IMR-90 (cell line): ENCODE measurements at regions not wholly inside any gene's neighbourhood (a gene's known extent, or its start where the extent isn't known, plus 50 kb on each side); places are given as distances from the start of the nearest gene placed in this dataset.
A peak's percentile ranks its signal among the peaks of the same experiment; 100 is the strongest.

ENCODE experiments used
- ATAC-seq: fragments of 200-7000 bp; cut with Tn5 transposase; 2 replicates; pipeline ENCODE4 v1.9.1; 2020; ENCODE audit warnings: low read depth, mild to moderate bottlenecking, moderate library complexity
- BruUV-seq: library from RNA; stranded (reverse); fragments of 400-500 nt; replicated peaks from 2 replicates; lab custom pipeline; 2021; lab: Mats Ljungman, UMichigan
- CTCF ChIA-PET: fragments of 300-600 bp; formaldehyde crosslinking; extraction: SDS; loops from one replicate; lab custom pipeline; 2021; ENCODE audit warnings: antibody characterized with exemption; lab: Yijun Ruan, JAX
- POLR2A ChIA-PET: fragments of 300-600 bp; sonication (Branson Sonifier 250); formaldehyde crosslinking; loops from one replicate; lab custom pipeline; 2022; ENCODE audit warnings: antibody characterized with exemption; ENCODE audit not compliant: unreplicated experiment; lab: Charles Lee
- DNase-seq: peaks from one replicate; pipeline ENCODE4 v3.0.0; 2013
- H2AFZ ChIP-seq: replicated peaks from 2 replicates; pipeline ENCODE3; 2013; ENCODE audit warnings: low read length, mild to moderate bottlenecking; ENCODE audit not compliant: poor library complexity
- H2AK5ac ChIP-seq: 2 replicates; pipeline ENCODE4 v1.6.1; 2013; ENCODE audit warnings: low read depth, low read length, inconsistent platforms
- H2AK9ac ChIP-seq: replicated peaks from 2 replicates; pipeline ENCODE3; 2013; ENCODE audit warnings: mild to moderate bottlenecking, low read depth, low read length, moderate library complexity; ENCODE audit not compliant: poor library complexity
- H2BK120ac ChIP-seq: 2 replicates; pipeline ENCODE4 v1.6.1; 2013; ENCODE audit warnings: low read depth, low read length, inconsistent platforms
- H2BK15ac ChIP-seq: 3 replicates; pipeline ENCODE4 v1.6.1; 2013; ENCODE audit warnings: low read depth, low read length, inconsistent platforms
- H2BK20ac ChIP-seq: 2 replicates; pipeline ENCODE4 v1.6.1; 2013; ENCODE audit warnings: low read depth, mild to moderate bottlenecking, inconsistent platforms, low read length, moderate library complexity
- H2BK5ac ChIP-seq: 2 replicates; pipeline ENCODE4 v1.6.1; 2013; ENCODE audit warnings: mild to moderate bottlenecking, low read depth, low read length, inconsistent platforms; ENCODE audit not compliant: poor library complexity, severe bottlenecking
- H3K14ac ChIP-seq: replicated peaks from 2 replicates; pipeline ENCODE4 v1.6.1; 2013; ENCODE audit warnings: low read depth, low read length, inconsistent platforms
- H3K18ac ChIP-seq: 2 replicates; pipeline ENCODE4 v1.6.1; 2013; ENCODE audit warnings: low read depth, low read length, control low read depth
- H3K23ac ChIP-seq: 2 replicates; pipeline ENCODE4 v1.6.1; 2013; ENCODE audit warnings: low read depth, low read length, inconsistent platforms
- H3K27ac ChIP-seq: 2 replicates; pipeline ENCODE4 v1.5.1; 2013; ENCODE audit warnings: mild to moderate bottlenecking, control low read depth, low read length; ENCODE audit not compliant: insufficient read depth
- H3K27me3 ChIP-seq: 2 replicates; pipeline ENCODE4 v1.6.1; 2013; ENCODE audit warnings: low read length; ENCODE audit not compliant: control insufficient read depth, insufficient read depth
- H3K36me3 ChIP-seq: 2 replicates; pipeline ENCODE4 v1.6.1; 2013; ENCODE audit warnings: low read length, mixed read lengths; ENCODE audit not compliant: control insufficient read depth, insufficient read depth
- H3K4ac ChIP-seq: 2 replicates; pipeline ENCODE4 v1.6.1; 2013; ENCODE audit warnings: low read depth, low read length, inconsistent platforms
- H3K4me1 ChIP-seq: 2 replicates; pipeline ENCODE4 v1.6.1; 2013; ENCODE audit warnings: low read length, mixed read lengths; ENCODE audit not compliant: control insufficient read depth, insufficient read depth
- H3K4me2 ChIP-seq: 2 replicates; pipeline ENCODE4 v1.6.1; 2013; ENCODE audit warnings: low read depth, mild to moderate bottlenecking, control low read depth, low read length, moderate library complexity
- H3K4me3 ChIP-seq: 2 replicates; pipeline ENCODE4 v1.5.1; 2013; ENCODE audit warnings: low read depth, mild to moderate bottlenecking, control low read depth, low read length, moderate library complexity; ENCODE audit not compliant: insufficient read depth
- H3K56ac ChIP-seq: 2 replicates; pipeline ENCODE4 v1.6.1; 2013; ENCODE audit warnings: low read length, inconsistent platforms; ENCODE audit not compliant: insufficient read depth; ENCODE audit errors: extremely low read depth
- H3K79me1 ChIP-seq, 2 experiments: 2 replicates each; pipeline ENCODE4 v1.6.1; 2013; ENCODE audit warnings: low read length in 2 of 2, inconsistent platforms in 1 of 2, low read depth in 1 of 2
- H3K9ac ChIP-seq: 2 replicates; pipeline ENCODE4 v1.6.1; 2013; ENCODE audit warnings: low read depth, low read length, control low read depth
- H3K9me1 ChIP-seq: 2 replicates; pipeline ENCODE4 v1.6.1; 2013; ENCODE audit warnings: low read length, inconsistent platforms; ENCODE audit not compliant: insufficient read depth
- H3K9me3 ChIP-seq: 2 replicates; pipeline ENCODE4 v1.6.1; 2013; ENCODE audit warnings: low read length; ENCODE audit not compliant: control insufficient read depth, insufficient read depth
- H4K20me1 ChIP-seq: 2 replicates; pipeline ENCODE4 v1.6.1; 2013; ENCODE audit warnings: low read length, inconsistent platforms; ENCODE audit not compliant: insufficient read depth
- H4K5ac ChIP-seq: 2 replicates; pipeline ENCODE4 v1.6.1; 2013; ENCODE audit warnings: mild to moderate bottlenecking, low read depth, low read length, control low read depth
- H4K8ac ChIP-seq, 2 experiments: 2 replicates each; pipeline ENCODE4 v1.6.1; 2013; ENCODE audit warnings: low read depth in 2 of 2, low read length in 2 of 2, control low read depth in 1 of 2, inconsistent platforms in 1 of 2
- H4K91ac ChIP-seq: 2 replicates; pipeline ENCODE4 v1.6.1; 2013; ENCODE audit warnings: low read depth, low read length, inconsistent platforms; ENCODE audit not compliant: insufficient read depth
- BHLHE40 ChIP-seq: fragments of 150-350 bp; IDR thresholded peaks from 2 replicates; pipeline ENCODE4 v1.6.1; 2016; ENCODE audit warnings: mild to moderate bottlenecking, low read depth, low read length
- CTCF ChIP-seq: conservative IDR thresholded peaks from 2 replicates; pipeline ENCODE4 v1.5.1; 2012; ENCODE audit warnings: mild to moderate bottlenecking, low read depth, low read length, improper control_type of control experiment
- ELK1 ChIP-seq: fragments of 150-350 bp; IDR thresholded peaks from 2 replicates; pipeline ENCODE4 v1.6.1; 2016; ENCODE audit warnings: low read depth, mild to moderate bottlenecking, low read length, moderate library complexity, borderline replicate concordance
- FOS ChIP-seq: fragments of 150-350 bp; IDR thresholded peaks from 2 replicates; pipeline ENCODE4 v1.6.1; 2016; ENCODE audit warnings: low read depth, low read length
- MAZ ChIP-seq: IDR thresholded peaks from 2 replicates; pipeline ENCODE4 v1.6.1; 2012; ENCODE audit warnings: low read depth, mild to moderate bottlenecking, low read length, improper control_type of control experiment, moderate library complexity, borderline replicate concordance
- NFE2L2 ChIP-seq: fragments of 150-350 bp; IDR thresholded peaks from 2 replicates; pipeline ENCODE4 v1.6.1; 2016; ENCODE audit warnings: low read depth, mild to moderate bottlenecking, low read length
- RAD21 ChIP-seq: IDR thresholded peaks from 2 replicates; pipeline ENCODE4 v1.6.1; 2012; ENCODE audit warnings: low read length, improper control_type of control experiment
- RCOR1 ChIP-seq: IDR thresholded peaks from 2 replicates; pipeline ENCODE4 v1.6.1; 2012; ENCODE audit warnings: mild to moderate bottlenecking, low read length, improper control_type of control experiment; ENCODE audit not compliant: insufficient replicate concordance
- WGBS, 2 experiments: methylation state at CpG; one replicate each; pipeline versions ENCODE4 v1.1.5 to v1.1.7; 2013; ENCODE audit warnings: missing lambda C conversion rate in 2 of 2; ENCODE audit not compliant: insufficient read length in 1 of 2; ENCODE audit errors: extremely low coverage in 2 of 2; 5-methylcytosine and 5-hydroxymethylcytosine counted together
- dilution Hi-C: fragments of 300-500 bp; cut with HindIII; formaldehyde crosslinking; loops from one replicate; pipeline ENCODE4 v1.14.3; 2018; ENCODE audit warnings: low sequenced_read_pairs; ENCODE audit not compliant: unreplicated experiment
- in situ Hi-C: fragments of 300-500 bp; cut with MboI; formaldehyde crosslinking; loops from 3 replicates; pipeline ENCODE4 v1.14.3; 2019; ENCODE audit warnings: low sequenced_read_pairs, inconsistent platforms, mixed read lengths
- intact Hi-C: fragments of 100-400 bp; cut with micrococcal nuclease; formaldehyde crosslinking; loops from 2 replicates; pipeline ENCODE4 v1.10.0; 2022

GRCh38 chr11:37505406-37505805 is 907.4 kb upstream of the RAG2 start:
- ATAC-seq (no peak), DNase-seq (no peak)
- Histone ChIP-seq H3K56ac (peak overlapping the region; percentile 51; the same call in 1 of the 2 replicates), H3K14ac (peak overlapping the region; percentile 87), H4K8ac (peak overlapping the region in 1 of 2 experiments; percentile 90; a peak in 2 of 4 replicates), H2BK15ac (peak overlapping the region; percentile 95), H2BK120ac (peak overlapping the region; percentile 94), H3K9me3 (no peaks in the 10 kb centered on the region), H4K20me1 (no peaks in the 10 kb centered on the region), H3K79me1 (no peaks in the 10 kb centered on the region), H3K9me1 (no peaks in the 10 kb centered on the region; the same call in 1 of the 2 replicates), H3K4me3 (no peak overlapping the region), H2BK20ac (peak overlapping the region; percentile 94), H4K91ac (peak overlapping the region; percentile 67), H3K27ac (peak overlapping the region; percentile 31; the same call in 1 of the 2 replicates), H3K9ac (no peak overlapping the region), H3K36me3 (no peaks in the 10 kb centered on the region), H2BK5ac (peak overlapping the region; percentile 85), H4K5ac (peak overlapping the region; percentile 51; the same call in 1 of the 2 replicates), H3K4me1 (peaks cover 12% of the 10 kb centered on the region), H2AFZ (no peak overlapping the region), H2AK9ac (no peak overlapping the region), H3K23ac (peak overlapping the region; percentile 64; the same call in 1 of the 2 replicates), H2AK5ac (peak overlapping the region; percentile 83; the same call in 1 of the 2 replicates), H3K4me2 (no peak overlapping the region), H3K4ac (peak overlapping the region; percentile 83; the same call in 1 of the 2 replicates), H3K18ac (peak overlapping the region; percentile 88; the same call in 1 of the 2 replicates), H3K27me3 (no peaks in the 10 kb centered on the region)
- WGBS, 2 experiments, result no CpG with 5 or more reads among the region's 4 CpGs
- TF ChIP-seq RAD21 (no peak), BHLHE40 (no peak), RCOR1 (no peak), FOS (no peak), CTCF (no peak), ELK1 (no peak), NFE2L2 (no peak), MAZ (no peak)
- intact Hi-C loops, result no loop called here
- BruUV-seq, result no TSS peak
- in situ Hi-C loops, result no loop called here
- CTCF ChIA-PET, result no interaction called here
- dilution Hi-C loops, result no loop called here
- POLR2A ChIA-PET, result no interaction called here
